SJCRH30 (cell line): ENCODE measurements at regions not wholly inside any gene's neighbourhood (a gene's known extent, or its start where the extent isn't known, plus 50 kb on each side); places are given as distances from the start of the nearest gene placed in this dataset.

Source experiments
- DNase-seq, 2 experiments: peaks; one replicate each; pipeline ENCODE4 v3.0.0-alpha.2; 2015 to 2020
- H3K27ac ChIP-seq: fragments of 250-450 bp; sonication (Bioruptor Pico); 2 replicates; pipeline ENCODE4 v1.5.1; 2020; ENCODE audit warnings: mild to moderate bottlenecking, moderate library complexity
- H3K27me3 ChIP-seq: fragments of 250-450 bp; sonication (Bioruptor Pico); 2 replicates; pipeline ENCODE4 v1.5.1; 2020; ENCODE audit warnings: mild to moderate bottlenecking, moderate library complexity
- H3K36me3 ChIP-seq: fragments of 250-450 bp; sonication (Bioruptor Pico); 2 replicates; pipeline ENCODE4 v1.5.1; 2020; ENCODE audit warnings: mild to moderate bottlenecking, moderate library complexity
- H3K4me1 ChIP-seq: fragments of 250-450 bp; sonication (Bioruptor Pico); 2 replicates; pipeline ENCODE4 v1.5.1; 2020; ENCODE audit warnings: mild to moderate bottlenecking, moderate library complexity
- H3K4me3 ChIP-seq: fragments of 250-450 bp; sonication (Bioruptor Pico); 2 replicates; pipeline ENCODE4 v1.5.1; 2020; ENCODE audit warnings: mild to moderate bottlenecking, moderate library complexity
- H3K9me3 ChIP-seq: fragments of 250-450 bp; sonication (Bioruptor Pico); replicated peaks from 2 replicates; pipeline ENCODE4 v1.5.1; 2020; ENCODE audit warnings: mild to moderate bottlenecking, moderate library complexity

- Histone ChIP-seq H3K27ac (no peak overlapping the region), H3K27me3 (no peaks in the 10 kb centered on the region), H3K4me3 (no peak overlapping the region), H3K9me3 (no peaks in the 10 kb centered on the region), H3K4me1 (no peaks in the 10 kb centered on the region), H3K36me3 (peaks cover 6% of the 10 kb centered on the region; the same call in 1 of the 2 replicates)
- no peak for DNase-seq
These were observed 472.6 kb downstream of the UTRN start for GRCh38 chr6:144757730-144758129.

GRCh38 chr6:144758602-144759001 lies 473.5 kb downstream of the UTRN start:
- Histone ChIP-seq H3K27ac (no peak overlapping the region), H3K4me1 (no peaks in the 10 kb centered on the region), H3K27me3 (no peaks in the 10 kb centered on the region), H3K4me3 (no peak overlapping the region), H3K36me3 (peaks cover 6% of the 10 kb centered on the region; the same call in 1 of the 2 replicates), H3K9me3 (no peaks in the 10 kb centered on the region)
- no peak for DNase-seq

GRCh38 chr6:144762469-144762868 lies 477.3 kb downstream of the UTRN start:
- Histone ChIP-seq H3K4me3 (no peak overlapping the region), H3K27ac (no peak overlapping the region), H3K9me3 (no peaks in the 10 kb centered on the region), H3K27me3 (no peaks in the 10 kb centered on the region), H3K4me1 (peaks cover 3% of the 10 kb centered on the region; the same call in 1 of the 2 replicates), H3K36me3 (no peaks in the 10 kb centered on the region)
- no peak for DNase-seq

GRCh38 chr6:144767051-144767450 lies 481.9 kb downstream of the UTRN start:
- H3K4me3 ChIP-seq, result no peak overlapping the region
- peak; percentile 24 to 60 for DNase-seq
- no peak overlapping the region for H3K27ac ChIP-seq
- H3K9me3 ChIP-seq, result no peaks in the 10 kb centered on the region
- no peaks in the 10 kb centered on the region for H3K36me3 ChIP-seq
- no peaks in the 10 kb centered on the region for H3K27me3 ChIP-seq
- peaks cover 22% of the 10 kb centered on the region for H3K4me1 ChIP-seq

GRCh38 chr6:144768551-144769075 lies 483.5 kb downstream of the UTRN start:
- Histone ChIP-seq H3K27ac (peak overlapping the region; percentile 66), H3K36me3 (no peaks in the 10 kb centered on the region), H3K4me3 (peak overlapping the region; percentile 43), H3K27me3 (no peaks in the 10 kb centered on the region), H3K4me1 (peaks cover 22% of the 10 kb centered on the region), H3K9me3 (no peaks in the 10 kb centered on the region)
- peak in 1 of 2 experiments; percentile 29 for DNase-seq

- Histone ChIP-seq H3K27ac (peak overlapping the region; percentile 66), H3K4me1 (peaks cover 22% of the 10 kb centered on the region), H3K36me3 (no peaks in the 10 kb centered on the region), H3K9me3 (no peaks in the 10 kb centered on the region), H3K4me3 (peak overlapping the region; percentile 43), H3K27me3 (no peaks in the 10 kb centered on the region)
- peak; percentile 25 to 75 for DNase-seq
These were observed 484.0 kb downstream of the UTRN start for GRCh38 chr6:144769142-144769541.

GRCh38 chr6:144776031-144776819 lies 491.1 kb downstream of the UTRN start:
- Histone ChIP-seq H3K4me1 (no peaks in the 10 kb centered on the region), H3K27me3 (no peaks in the 10 kb centered on the region), H3K4me3 (no peak overlapping the region), H3K9me3 (no peaks in the 10 kb centered on the region), H3K36me3 (peaks cover 4% of the 10 kb centered on the region; the same call in 1 of the 2 replicates), H3K27ac (no peak overlapping the region)
- DNase-seq, result no peak

GRCh38 chr6:144777249-144777648 lies 492.1 kb downstream of the UTRN start:
- DNase-seq, result no peak
- Histone ChIP-seq H3K36me3 (peaks cover 4% of the 10 kb centered on the region; the same call in 1 of the 2 replicates), H3K9me3 (no peaks in the 10 kb centered on the region), H3K27me3 (no peaks in the 10 kb centered on the region), H3K4me3 (no peak overlapping the region), H3K27ac (no peak overlapping the region), H3K4me1 (no peaks in the 10 kb centered on the region)

- H3K27ac ChIP-seq, result no peak overlapping the region
These were observed 492.9 kb downstream of the UTRN start for GRCh38 chr6:144778056-144778455.

GRCh38 chr6:144778773-144779492 lies 493.8 kb downstream of the UTRN start:
- H3K27ac ChIP-seq, result no peak overlapping the region
- no peak overlapping the region for H3K4me3 ChIP-seq
- peaks cover 4% of the 10 kb centered on the region; the same call in 1 of the 2 replicates for H3K36me3 ChIP-seq
- H3K4me1 ChIP-seq, result no peaks in the 10 kb centered on the region
- DNase-seq, result no peak
- H3K27me3 ChIP-seq, result no peaks in the 10 kb centered on the region
- H3K9me3 ChIP-seq, result no peaks in the 10 kb centered on the region

More at GRCh38 chr6:144778056-144778455, 492.9 kb downstream of the UTRN start:
- Histone ChIP-seq H3K4me3 (no peak overlapping the region), H3K9me3 (no peaks in the 10 kb centered on the region), H3K27me3 (no peaks in the 10 kb centered on the region), H3K36me3 (peaks cover 4% of the 10 kb centered on the region; the same call in 1 of the 2 replicates), H3K4me1 (no peaks in the 10 kb centered on the region)
- DNase-seq, result no peak

- H3K4me1 ChIP-seq, result no peaks in the 10 kb centered on the region; the same call in 1 of the 2 replicates
- H3K27ac ChIP-seq, result no peak overlapping the region
- peak in 1 of 2 experiments; percentile 22 for DNase-seq
These were observed 496.7 kb downstream of the UTRN start for GRCh38 chr6:144781836-144782235.

GRCh38 chr6:144782634-144783033 lies 497.5 kb downstream of the UTRN start:
- Histone ChIP-seq H3K27me3 (no peaks in the 10 kb centered on the region), H3K4me3 (no peak overlapping the region), H3K4me1 (peaks cover 2% of the 10 kb centered on the region; the same call in 1 of the 2 replicates), H3K27ac (no peak overlapping the region), H3K9me3 (no peaks in the 10 kb centered on the region), H3K36me3 (no peaks in the 10 kb centered on the region; the same call in 1 of the 2 replicates)
- DNase-seq, result no peak

More at GRCh38 chr6:144781836-144782235, 496.7 kb downstream of the UTRN start:
- Histone ChIP-seq H3K9me3 (no peaks in the 10 kb centered on the region), H3K36me3 (no peaks in the 10 kb centered on the region; the same call in 1 of the 2 replicates), H3K4me3 (no peak overlapping the region), H3K27me3 (no peaks in the 10 kb centered on the region)

GRCh38 chr6:144785056-144785455 lies 499.9 kb downstream of the UTRN start:
- DNase-seq, result no peak
- no peak overlapping the region for H3K4me3 ChIP-seq
- H3K4me1 ChIP-seq, result peaks cover 2% of the 10 kb centered on the region; the same call in 1 of the 2 replicates
- H3K27ac ChIP-seq, result no peak overlapping the region
- H3K36me3 ChIP-seq, result no peaks in the 10 kb centered on the region; the same call in 1 of the 2 replicates
- H3K9me3 ChIP-seq, result no peaks in the 10 kb centered on the region
- no peaks in the 10 kb centered on the region for H3K27me3 ChIP-seq

- H3K36me3 ChIP-seq, result no peaks in the 10 kb centered on the region; the same call in 1 of the 2 replicates
- H3K27me3 ChIP-seq, result no peaks in the 10 kb centered on the region
- H3K27ac ChIP-seq, result peak overlapping the region; percentile 10; the same call in 1 of the 2 replicates
- H3K4me1 ChIP-seq, result peaks cover 2% of the 10 kb centered on the region; the same call in 1 of the 2 replicates
- H3K4me3 ChIP-seq, result no peak overlapping the region
- H3K9me3 ChIP-seq, result no peaks in the 10 kb centered on the region
- DNase-seq, result peak; percentile 23 to 77
These were observed 501.7 kb downstream of the UTRN start for GRCh38 chr6:144786825-144787224.

GRCh38 chr6:144793744-144794143 lies 508.6 kb downstream of the UTRN start:
- H3K36me3 ChIP-seq, result peaks cover 6% of the 10 kb centered on the region
- no peaks in the 10 kb centered on the region; the same call in 1 of the 2 replicates for H3K9me3 ChIP-seq
- no peak overlapping the region for H3K27ac ChIP-seq
- H3K27me3 ChIP-seq, result no peaks in the 10 kb centered on the region
- no peak overlapping the region for H3K4me3 ChIP-seq
- H3K4me1 ChIP-seq, result no peaks in the 10 kb centered on the region
- no peak for DNase-seq
